Activated CD8-positive, alpha-beta memory T cell treated with anti-CD3 and anti-CD28 coated beads, Interleukin-2, amount 50 U/mL, for 24 hours (primary cell): ENCODE measurements at regions not wholly inside any gene's neighbourhood (a gene's known extent, or its start where the extent isn't known, plus 50 kb on each side); places are given as distances from the start of the nearest gene placed in this dataset.

Source experiments
- DNase-seq: peaks from one replicate; pipeline ENCODE4 v3.0.0-alpha.2; 2020; ENCODE audit errors: extremely low read depth

GRCh38 chr15:93321881-93322282 lies 232.9 kb upstream of the RGMA start:
- no peak for DNase-seq

DNA sequence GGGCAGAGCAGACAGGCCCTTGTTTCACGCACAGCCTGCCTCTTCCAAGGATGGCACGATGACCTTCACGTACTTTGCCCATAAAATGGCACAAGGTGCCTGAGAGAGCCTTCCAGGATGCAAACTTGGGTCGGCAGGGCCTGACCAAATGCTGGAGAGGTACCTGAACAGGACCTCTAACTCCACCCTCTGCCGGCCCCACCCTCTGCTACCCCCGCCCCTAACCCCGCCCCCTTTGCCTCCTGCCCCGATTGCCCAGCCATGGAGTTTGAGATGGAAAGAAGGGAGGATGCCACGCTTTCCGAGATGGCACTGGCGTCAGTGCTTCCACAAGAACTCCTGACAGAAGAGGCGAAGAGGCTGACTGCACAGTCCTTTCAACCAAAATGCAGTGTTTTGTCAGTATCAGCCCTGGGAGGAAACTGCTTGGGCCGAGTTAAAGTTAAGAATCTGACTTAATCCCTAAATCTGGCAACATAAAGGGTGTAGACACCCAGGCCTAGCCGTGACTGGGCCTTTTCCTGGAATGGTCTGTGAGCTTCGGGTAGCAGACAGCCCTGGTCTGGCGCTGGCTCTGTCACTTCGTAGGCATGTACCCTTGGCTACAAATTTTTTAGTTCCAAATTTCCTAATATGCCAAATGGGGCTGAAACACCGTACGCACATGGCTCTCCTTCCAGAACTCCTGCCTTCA lies 230.3 kb upstream of the RGMA start:
- no peak for DNase-seq

DNA sequence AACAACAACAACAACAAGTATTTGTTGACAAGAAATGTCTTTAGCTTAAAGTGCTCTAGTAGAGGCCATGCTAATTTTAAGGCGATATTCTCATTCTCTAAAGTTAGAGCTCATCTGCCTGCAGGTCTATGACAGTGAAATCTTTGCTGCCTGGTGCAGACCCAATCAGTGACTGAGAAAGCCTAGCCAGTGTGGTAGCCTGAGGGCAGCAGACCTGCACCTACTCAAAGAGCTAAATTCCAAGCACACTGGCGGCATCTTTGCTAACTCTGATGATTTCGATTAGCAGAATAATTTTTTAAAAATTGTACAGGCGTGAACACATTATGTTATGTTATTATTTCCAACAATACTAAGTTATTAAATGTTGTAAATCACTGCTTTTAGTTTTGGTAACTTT lies 228.8 kb upstream of the RGMA start:
- no peak for DNase-seq

DNA sequence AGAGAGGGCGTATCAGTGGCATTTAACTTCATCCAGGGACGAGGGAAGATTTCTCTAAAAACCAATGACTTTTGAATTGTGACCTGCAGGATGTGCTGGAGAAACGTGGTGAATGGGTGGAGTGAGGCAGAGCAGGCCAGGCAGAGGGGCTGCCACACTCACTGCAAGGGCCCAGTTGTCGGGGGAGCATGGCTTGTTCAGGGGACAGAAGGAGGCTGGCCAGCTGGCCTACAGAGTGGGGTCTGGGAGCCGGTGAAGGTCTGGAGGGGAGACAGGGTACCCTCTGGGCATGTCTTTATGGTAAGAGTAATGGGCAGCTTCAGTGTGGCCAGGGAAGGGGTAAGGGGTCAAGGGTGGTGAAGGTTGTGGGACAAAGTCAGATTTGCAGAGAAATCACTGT lies 225.2 kb upstream of the RGMA start:
- no peak for DNase-seq

DNA sequence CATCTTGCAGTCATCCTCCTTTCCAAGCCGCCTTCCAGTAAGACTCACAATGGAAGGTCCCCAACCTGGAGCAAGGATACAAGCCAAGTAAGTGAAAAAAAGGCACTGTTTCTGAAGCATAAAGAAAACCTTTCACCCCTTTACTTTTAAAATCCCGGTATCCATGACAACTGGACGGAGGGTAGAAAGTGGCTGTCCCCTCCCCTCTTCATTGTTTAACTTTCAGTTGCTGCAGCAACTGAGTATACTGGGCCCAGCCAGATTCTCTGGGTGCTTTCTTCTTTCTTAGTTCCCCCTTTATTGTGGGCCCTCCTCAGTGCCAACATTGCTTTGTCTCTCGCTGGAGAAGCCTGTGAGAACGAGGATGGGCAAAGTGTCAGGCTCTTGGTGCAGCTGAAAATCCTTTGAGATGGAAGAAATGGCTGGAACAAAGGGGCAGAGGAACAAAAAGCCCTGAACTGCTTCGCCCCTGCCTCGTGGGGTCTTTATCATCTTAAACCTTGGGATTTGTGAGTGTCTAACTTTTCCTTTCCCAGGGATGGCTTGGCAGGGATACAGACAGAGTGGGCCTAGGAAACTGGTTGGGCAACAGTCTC lies 224.0 kb upstream of the RGMA start:
- no peak for DNase-seq

DNA sequence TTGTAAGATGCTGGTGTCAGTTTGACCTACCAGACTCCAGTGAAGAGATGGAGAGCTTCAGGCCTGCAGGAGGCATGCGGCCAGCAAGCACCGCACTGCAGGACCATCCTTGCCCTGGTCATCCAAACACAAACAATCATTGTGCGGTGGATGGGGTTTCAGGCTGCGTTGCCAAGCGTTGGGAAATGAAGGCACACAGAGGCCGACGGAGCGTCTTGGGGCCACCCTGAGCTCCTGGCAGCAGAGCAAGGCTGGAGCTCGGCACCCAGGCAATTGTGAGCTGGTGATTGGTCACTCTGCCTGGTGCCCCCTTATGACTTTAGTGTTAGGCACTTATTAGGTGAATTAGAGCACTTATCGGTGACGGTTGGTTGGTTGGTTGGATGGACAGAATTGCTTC lies 222.6 kb upstream of the RGMA start:
- DNase-seq: no peak

DNA sequence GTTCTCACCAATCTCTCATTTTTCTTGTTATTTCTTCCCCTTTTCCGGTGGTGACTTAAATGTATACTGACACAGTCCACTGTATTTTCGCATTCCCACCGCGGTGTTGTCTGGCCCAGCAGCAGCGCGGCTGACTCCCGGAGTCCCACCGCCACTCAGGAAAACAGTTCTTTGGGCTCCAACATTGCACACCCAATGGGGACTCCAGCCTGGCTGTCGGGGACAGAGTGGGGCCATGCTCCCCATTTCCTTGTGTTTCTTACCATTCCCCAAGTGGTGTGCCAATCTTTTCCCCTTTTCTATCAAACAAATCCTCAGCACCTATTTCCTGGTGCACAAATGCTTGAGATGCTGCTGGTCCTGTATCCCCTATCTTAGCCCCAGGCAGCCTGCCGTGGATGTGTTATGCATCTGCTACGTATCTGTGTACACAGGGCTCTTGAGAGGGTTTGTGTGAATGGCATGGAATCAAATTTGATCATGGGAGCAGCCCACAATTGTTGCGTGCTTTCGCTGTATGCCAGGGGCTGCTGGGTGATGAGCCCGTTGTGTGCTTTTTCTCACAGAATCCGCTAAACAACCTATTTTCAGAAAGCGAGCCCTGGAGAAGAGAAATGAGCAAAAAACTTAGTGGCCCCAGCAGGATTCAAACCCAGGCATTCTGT lies 219.1 kb upstream of the RGMA start:
- no peak for DNase-seq

DNA sequence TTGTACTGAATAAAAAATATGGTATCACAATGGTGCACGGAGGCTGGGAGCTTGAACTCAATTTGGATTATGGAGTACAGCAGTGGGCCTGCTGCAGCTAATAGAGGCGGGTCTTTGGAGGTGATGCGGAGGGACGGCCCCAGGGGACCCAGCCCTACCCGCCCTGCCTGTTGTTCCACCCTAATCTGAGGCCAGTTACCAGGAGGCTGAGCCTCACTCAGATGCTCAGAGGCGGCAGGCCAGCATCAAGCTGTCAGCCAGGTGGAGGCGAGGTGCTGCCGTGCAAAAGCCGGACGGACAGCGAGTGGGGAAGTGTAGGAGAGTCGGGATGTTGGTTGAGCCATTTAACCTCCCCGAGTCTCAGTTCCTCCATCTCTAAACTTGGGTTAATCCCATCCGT lies 218.5 kb upstream of the RGMA start:
- DNase-seq: no peak

GRCh38 chr15:93305306-93305705 lies 216.3 kb upstream of the RGMA start:
- no peak for DNase-seq

- no peak for DNase-seq
These were observed 213.2 kb upstream of the RGMA start for GRCh38 chr15:93302080-93302765.

- no peak for DNase-seq
These were observed 211.8 kb upstream of the RGMA start for GRCh38 chr15:93300796-93301195.

GRCh38 chr15:93299675-93300074 lies 210.7 kb upstream of the RGMA start:
- DNase-seq: no peak

GRCh38 chr15:93298901-93299300 lies 209.9 kb upstream of the RGMA start:
- no peak for DNase-seq

DNA sequence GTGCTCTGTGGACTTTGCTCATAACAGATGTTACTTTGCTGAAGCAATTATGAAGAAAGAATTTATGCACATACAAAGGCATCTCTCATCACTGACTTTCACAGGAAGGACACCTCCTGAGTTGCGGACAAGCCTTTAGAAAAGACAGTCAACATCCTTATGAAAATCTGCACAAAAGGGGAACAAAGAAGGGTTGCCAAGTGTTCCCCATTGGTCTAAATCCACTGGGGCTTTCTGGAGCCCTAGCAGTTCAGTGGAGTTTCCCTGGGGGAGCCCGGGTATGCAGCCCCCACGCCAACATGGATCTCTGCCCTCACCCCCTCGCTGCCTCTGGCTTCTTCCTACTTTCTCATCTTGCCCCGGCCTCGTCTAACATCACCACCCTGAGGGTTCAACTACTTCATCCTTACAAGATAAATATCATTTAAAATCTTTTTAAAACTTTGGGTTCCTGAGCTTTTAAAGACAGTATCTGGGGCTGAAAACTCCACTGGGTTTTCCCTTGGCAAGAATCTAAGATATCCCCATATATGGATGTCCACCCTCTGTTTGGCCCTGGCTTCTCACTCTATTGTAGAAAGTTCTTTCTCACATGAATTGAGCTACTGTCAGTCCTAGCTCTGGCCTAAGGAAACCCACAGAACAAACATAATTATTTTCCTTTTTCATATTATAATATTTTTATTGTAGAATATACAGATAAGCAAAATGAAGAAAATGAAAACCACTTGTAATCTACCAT lies 207.9 kb upstream of the RGMA start:
- no peak for DNase-seq

DNA sequence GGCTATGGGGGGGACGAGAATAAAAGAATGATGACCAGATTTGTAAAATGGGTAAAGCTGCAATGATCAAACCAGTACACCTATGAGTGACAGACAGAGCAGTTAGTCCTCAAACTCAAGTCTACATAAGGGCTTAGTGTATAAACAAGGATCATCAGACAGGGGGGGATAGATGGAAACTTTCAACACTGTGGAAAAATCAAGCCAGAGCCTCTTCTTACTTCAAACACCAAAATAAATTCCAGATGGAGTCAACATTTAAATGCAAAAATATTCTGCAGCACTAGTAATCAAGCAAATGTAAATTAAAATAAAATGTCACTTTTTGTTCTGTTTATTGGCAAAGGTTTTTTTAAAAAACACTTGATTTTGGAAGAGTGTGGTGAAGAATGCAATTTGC lies 205.9 kb upstream of the RGMA start:
- DNase-seq: no peak

DNA sequence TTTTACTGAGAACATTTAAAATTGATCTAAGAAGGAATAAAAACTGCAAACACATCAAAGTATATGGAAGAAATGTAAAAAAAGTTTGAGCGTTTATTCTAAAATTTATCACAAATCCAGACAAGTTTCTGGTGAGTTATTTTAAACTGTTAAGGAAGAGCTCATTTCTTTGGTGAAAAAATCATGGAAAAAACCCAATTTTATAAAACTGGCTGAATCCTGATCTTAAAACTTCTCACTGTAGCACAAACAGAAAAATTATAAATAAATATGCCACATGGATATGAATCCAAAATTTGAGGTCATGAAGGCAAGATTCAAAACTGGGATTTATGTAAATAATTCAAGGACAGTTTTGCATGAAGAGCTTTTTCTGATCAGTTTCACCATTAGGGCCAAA lies 205.1 kb upstream of the RGMA start:
- no peak for DNase-seq

DNA sequence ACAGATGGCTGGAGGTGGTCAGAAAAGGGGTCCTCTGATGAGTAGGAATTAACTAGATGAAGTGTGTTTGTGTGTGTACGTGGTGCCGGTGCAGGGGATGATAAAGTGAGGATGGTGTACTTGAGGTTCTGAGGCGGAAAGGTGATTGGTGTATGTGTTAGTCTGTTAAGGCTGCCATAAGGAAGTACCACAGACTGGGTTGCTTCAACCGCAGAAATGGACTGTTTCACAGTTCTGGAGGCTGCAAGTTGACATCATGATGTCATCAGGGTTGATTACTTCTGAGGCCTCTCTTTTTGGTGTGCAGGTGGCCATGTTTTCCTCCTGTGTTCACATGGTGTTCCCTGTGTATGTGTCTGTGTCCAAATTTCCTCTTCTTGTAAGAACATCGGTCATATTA lies 202.4 kb upstream of the RGMA start:
- no peak for DNase-seq

GRCh38 chr15:93290618-93290946 lies 201.6 kb upstream of the RGMA start:
- DNase-seq: no peak

- DNase-seq: no peak
These were observed 201.1 kb upstream of the RGMA start for GRCh38 chr15:93289941-93290617.

- DNase-seq: no peak
These were observed 199.8 kb upstream of the RGMA start for GRCh38 chr15:93288728-93289294.

- DNase-seq: no peak
These were observed 197.4 kb upstream of the RGMA start for GRCh38 chr15:93286446-93286845.
